ENCODE measurements at regions not wholly inside any gene's neighbourhood (a gene's known extent, or its start where the extent isn't known, plus 50 kb on each side); places are given as distances from the start of the nearest gene placed in this dataset.

- H2BK20ac ChIP-seq (ENCODE audit: low read depth, low read length, poor library complexity, severe bottlenecking): no peak overlapping the region
- no peaks in the 10 kb centered on the region for H3K9me3 ChIP-seq (ENCODE audit: control insufficient read depth, low read depth, low read length)
- H2BK120ac ChIP-seq (ENCODE audit: low read depth, low read length, poor library complexity, severe bottlenecking): no peak overlapping the region
- no peak overlapping the region for H3K23ac ChIP-seq (ENCODE audit: insufficient read length, low read depth, low read length)
- H2BK12ac ChIP-seq (ENCODE audit: insufficient read length, low read depth, low read length): no peak overlapping the region
- no peak overlapping the region for H3K4me2 ChIP-seq (ENCODE audit: insufficient read depth, insufficient read length, low read length)
- H3K18ac ChIP-seq (ENCODE audit: insufficient read length, low read depth, low read length): no peak overlapping the region
- H3K56ac ChIP-seq (ENCODE audit: insufficient read length, low read depth, low read length): no peak overlapping the region
- no peaks in the 10 kb centered on the region for H3K4me1 ChIP-seq (ENCODE audit: insufficient read depth, low read length)
- H4K20me1 ChIP-seq (ENCODE audit: control insufficient read depth, insufficient read depth, insufficient read length): no peaks in the 10 kb centered on the region
- H2BK5ac ChIP-seq (ENCODE audit: insufficient read length, low read length): no peak overlapping the region
- DNase-seq: no peak
- no peaks in the 10 kb centered on the region for H3K79me1 ChIP-seq (ENCODE audit: insufficient read depth, low read depth, low read length, poor library complexity, severe bottlenecking)
- no peaks in the 10 kb centered on the region for H3K27me3 ChIP-seq (ENCODE audit: insufficient read depth, low read length)
- H4K5ac ChIP-seq (ENCODE audit: insufficient read length, low read depth, low read length): no peak overlapping the region
- no peak overlapping the region for H2AFZ ChIP-seq (ENCODE audit: low read length)
- no peak overlapping the region for H3K14ac ChIP-seq (ENCODE audit: insufficient read depth, low read length)
- Mint-ChIP-seq H3K36me3 (ENCODE audit: insufficient read depth in 1 of 3, low read depth in 3 of 3) (peaks cover 0 to 6% (median 3%) of the 10 kb centered on the region in 3 experiments; a peak in 3 of 7 replicates), H3K27me3 (ENCODE audit: low read depth) (no peaks in the 10 kb centered on the region), H3K27ac (no peak overlapping the region), H3K4me1 (no peaks in the 10 kb centered on the region), H3K9me3 (peaks cover 3 to 8% of the 10 kb centered on the region in 2 experiments), H3K4me3 (no peak overlapping the region)
- WGBS (ENCODE audit: extremely low coverage, insufficient read length, low lambda C conversion rate): no CpG with 5 or more reads among the region's 1 CpG
- H3K27ac ChIP-seq (ENCODE audit: insufficient read length, low read depth, low read length): no peak overlapping the region
- TF ChIP-seq, protein P1, sequence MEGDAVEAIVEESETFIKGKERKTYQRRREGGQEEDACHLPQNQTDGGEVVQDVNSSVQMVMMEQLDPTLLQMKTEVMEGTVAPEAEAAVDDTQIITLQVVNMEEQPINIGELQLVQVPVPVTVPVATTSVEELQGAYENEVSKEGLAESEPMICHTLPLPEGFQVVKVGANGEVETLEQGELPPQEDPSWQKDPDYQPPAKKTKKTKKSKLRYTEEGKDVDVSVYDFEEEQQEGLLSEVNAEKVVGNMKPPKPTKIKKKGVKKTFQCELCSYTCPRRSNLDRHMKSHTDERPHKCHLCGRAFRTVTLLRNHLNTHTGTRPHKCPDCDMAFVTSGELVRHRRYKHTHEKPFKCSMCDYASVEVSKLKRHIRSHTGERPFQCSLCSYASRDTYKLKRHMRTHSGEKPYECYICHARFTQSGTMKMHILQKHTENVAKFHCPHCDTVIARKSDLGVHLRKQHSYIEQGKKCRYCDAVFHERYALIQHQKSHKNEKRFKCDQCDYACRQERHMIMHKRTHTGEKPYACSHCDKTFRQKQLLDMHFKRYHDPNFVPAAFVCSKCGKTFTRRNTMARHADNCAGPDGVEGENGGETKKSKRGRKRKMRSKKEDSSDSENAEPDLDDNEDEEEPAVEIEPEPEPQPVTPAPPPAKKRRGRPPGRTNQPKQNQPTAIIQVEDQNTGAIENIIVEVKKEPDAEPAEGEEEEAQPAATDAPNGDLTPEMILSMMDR (conservative IDR thresholded peaks at IDR 0.05): no peak
- H3K9ac ChIP-seq (ENCODE audit: extremely low read depth, insufficient read length, low read length): no peak overlapping the region
- H3T11ph ChIP-seq (ENCODE audit: low read length): no peak overlapping the region
- H3K23me2 ChIP-seq (ENCODE audit: insufficient read length, low read depth, low read length, poor library complexity, severe bottlenecking): no peaks in the 10 kb centered on the region
- H4K8ac ChIP-seq (replicated peaks; ENCODE audit: insufficient read length, low read depth, low read length): no peak overlapping the region
- H2BK15ac ChIP-seq (ENCODE audit: low read depth, low read length): no peak overlapping the region
- H3K79me2 ChIP-seq (ENCODE audit: insufficient read depth, low read length): no peaks in the 10 kb centered on the region
- no peak overlapping the region for H3K4ac ChIP-seq (ENCODE audit: low read depth, low read length)
- H2AK5ac ChIP-seq (ENCODE audit: insufficient read length, low read length): no peak overlapping the region
- H4K91ac ChIP-seq (ENCODE audit: insufficient read length, low read depth, low read length): no peak overlapping the region
Measured at GRCh38 chr5:63473335-63473967, 488.8 kb downstream of the HTR1A start.

Data from H9 (cell line).